Peyer's patch (tissue), 4 donors: ENCODE measurements at regions not wholly inside any gene's neighbourhood (a gene's known extent, or its start where the extent isn't known, plus 50 kb on each side); places are given as distances from the start of the nearest gene placed in this dataset.

ENCODE experiments used
- DNase-seq, 3 donors: peaks; one replicate each; pipeline ENCODE4 v3.0.0-alpha.2; 2017 to 2019
- H3K27ac ChIP-seq, 4 donors: fragments of 200-600 bp; sonication (generic); one replicate each; pipeline ENCODE4 v1.5.1; 2016 to 2019
- H3K27me3 ChIP-seq, 2 donors: fragments of 200-600 bp; sonication (generic); one replicate each; pipeline ENCODE4 v1.5.1; 2019
- H3K36me3 ChIP-seq, 3 donors: fragments of 200-600 bp; sonication (generic); one replicate each; pipeline ENCODE4 v1.5.1; 2016 to 2019
- H3K4me1 ChIP-seq, 4 donors: fragments of 200-600 bp; sonication (generic); one replicate each; pipeline ENCODE4 v1.5.1; 2016 to 2019
- H3K4me3 ChIP-seq, 4 donors: fragments of 200-600 bp; sonication (generic); 1 replicate in 3 of 4; 2 replicates in 1 of 4; pipeline ENCODE4 v1.5.1; 2016 to 2019; ENCODE audit warnings: mild to moderate bottlenecking in 1 of 4
- H3K9me3 ChIP-seq, 4 donors: fragments of 200-600 bp; sonication (generic); one replicate each; pipeline ENCODE4 v1.5.1; 2016 to 2019; ENCODE audit warnings: mild to moderate bottlenecking in 1 of 4
- POLR2A ChIP-seq, 2 donors: fragments of 450-650 bp; IDR thresholded peaks; one replicate each; pipeline ENCODE4 v1.5.1; 2017; ENCODE audit warnings: antibody characterized with exemption in 2 of 2, mild to moderate bottlenecking in 2 of 2, moderate library complexity in 2 of 2
- TF ChIP-seq, protein P1 (sequence below), 6 experiments: fragments of 450-650 bp in 4 of 6; fragments of 200-600 bp in 2 of 6; sonication (generic) in 1 of 6; IDR thresholded peaks; one replicate each; pipeline ENCODE4 v1.5.1; 2017 to 2019; ENCODE audit warnings: antibody characterized with exemption in 6 of 6, mild to moderate bottlenecking in 3 of 6, moderate library complexity in 1 of 6

DNA sequence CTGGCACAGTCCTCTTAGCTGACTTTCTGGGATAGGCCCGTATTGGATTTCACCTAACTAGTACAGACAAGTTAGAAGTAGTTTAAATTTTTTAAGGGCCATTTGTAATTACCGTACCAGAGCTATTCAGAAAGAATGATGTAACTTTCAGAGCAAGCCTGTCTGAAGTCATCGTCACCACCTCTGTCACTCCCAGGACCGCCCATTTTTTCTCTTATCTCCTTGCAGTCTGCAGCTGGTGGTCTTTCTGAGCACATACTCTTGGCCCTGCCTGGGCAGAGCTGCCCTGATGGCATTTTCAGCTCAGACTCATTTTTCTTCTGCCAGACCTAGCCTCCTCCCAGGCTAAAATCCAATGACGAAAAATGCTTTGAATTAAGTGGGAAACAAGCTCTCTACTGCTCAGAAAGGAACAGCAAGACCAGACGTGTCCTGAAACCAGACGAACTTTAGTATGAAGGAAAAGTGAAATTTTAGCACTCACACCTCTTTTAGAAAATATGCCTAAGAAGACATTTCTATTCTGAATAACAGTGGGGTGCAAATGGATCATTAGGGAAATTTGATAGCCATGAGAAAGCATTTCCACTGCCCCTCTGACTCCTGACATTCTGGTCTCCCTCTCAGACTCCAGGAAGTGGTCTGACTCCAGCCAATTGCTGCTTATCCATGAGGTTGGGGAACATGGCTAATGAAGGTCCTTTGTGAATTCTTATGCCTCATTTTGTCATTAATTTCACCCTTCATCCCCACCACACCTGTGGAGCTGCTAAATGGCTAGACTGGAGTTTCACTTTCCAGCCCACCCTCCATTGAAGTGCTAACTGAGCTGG, 162.4 kb upstream of the GYPA start:
- no peaks in the 10 kb centered on the region for H3K4me1 ChIP-seq
- H3K36me3 ChIP-seq: no peaks in the 10 kb centered on the region
- no peak overlapping the region for H3K27ac ChIP-seq
- DNase-seq: no peak
- TF ChIP-seq POLR2A (IDR thresholded peaks at IDR 0.05): no peak
- TF ChIP-seq, protein P1, sequence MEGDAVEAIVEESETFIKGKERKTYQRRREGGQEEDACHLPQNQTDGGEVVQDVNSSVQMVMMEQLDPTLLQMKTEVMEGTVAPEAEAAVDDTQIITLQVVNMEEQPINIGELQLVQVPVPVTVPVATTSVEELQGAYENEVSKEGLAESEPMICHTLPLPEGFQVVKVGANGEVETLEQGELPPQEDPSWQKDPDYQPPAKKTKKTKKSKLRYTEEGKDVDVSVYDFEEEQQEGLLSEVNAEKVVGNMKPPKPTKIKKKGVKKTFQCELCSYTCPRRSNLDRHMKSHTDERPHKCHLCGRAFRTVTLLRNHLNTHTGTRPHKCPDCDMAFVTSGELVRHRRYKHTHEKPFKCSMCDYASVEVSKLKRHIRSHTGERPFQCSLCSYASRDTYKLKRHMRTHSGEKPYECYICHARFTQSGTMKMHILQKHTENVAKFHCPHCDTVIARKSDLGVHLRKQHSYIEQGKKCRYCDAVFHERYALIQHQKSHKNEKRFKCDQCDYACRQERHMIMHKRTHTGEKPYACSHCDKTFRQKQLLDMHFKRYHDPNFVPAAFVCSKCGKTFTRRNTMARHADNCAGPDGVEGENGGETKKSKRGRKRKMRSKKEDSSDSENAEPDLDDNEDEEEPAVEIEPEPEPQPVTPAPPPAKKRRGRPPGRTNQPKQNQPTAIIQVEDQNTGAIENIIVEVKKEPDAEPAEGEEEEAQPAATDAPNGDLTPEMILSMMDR (IDR thresholded peaks at IDR 0.05): no peak
- no peaks in the 10 kb centered on the region for H3K27me3 ChIP-seq
- no peaks in the 10 kb centered on the region for H3K9me3 ChIP-seq
- no peak overlapping the region for H3K4me3 ChIP-seq

DNA sequence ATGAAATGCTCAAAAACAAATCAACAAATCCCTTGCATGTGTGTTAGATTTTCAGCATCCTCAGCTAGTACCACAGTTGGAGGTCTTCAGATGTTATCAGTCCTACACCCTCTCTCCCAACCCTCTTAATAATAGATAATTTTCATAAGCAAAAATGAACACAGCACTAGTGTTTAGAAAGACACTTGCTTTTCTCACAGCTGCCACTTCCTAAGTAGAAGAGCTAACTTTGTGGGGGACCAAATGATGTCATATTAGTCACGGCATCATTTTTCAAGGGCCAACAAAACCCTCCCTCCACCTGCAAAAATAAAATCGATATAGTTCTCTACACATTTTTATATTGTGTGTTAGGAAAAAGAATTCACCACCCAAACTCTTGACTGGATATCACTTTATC, 163.5 kb upstream of the GYPA start:
- DNase-seq: no peak
- Histone ChIP-seq H3K4me1 (no peaks in the 10 kb centered on the region), H3K36me3 (no peaks in the 10 kb centered on the region), H3K27me3 (no peaks in the 10 kb centered on the region), H3K4me3 (no peak overlapping the region), H3K9me3 (no peaks in the 10 kb centered on the region), H3K27ac (no peak overlapping the region)
- TF ChIP-seq, protein P1 (IDR thresholded peaks at IDR 0.05): no peak
- no peak for TF ChIP-seq POLR2A (IDR thresholded peaks at IDR 0.05)

DNA sequence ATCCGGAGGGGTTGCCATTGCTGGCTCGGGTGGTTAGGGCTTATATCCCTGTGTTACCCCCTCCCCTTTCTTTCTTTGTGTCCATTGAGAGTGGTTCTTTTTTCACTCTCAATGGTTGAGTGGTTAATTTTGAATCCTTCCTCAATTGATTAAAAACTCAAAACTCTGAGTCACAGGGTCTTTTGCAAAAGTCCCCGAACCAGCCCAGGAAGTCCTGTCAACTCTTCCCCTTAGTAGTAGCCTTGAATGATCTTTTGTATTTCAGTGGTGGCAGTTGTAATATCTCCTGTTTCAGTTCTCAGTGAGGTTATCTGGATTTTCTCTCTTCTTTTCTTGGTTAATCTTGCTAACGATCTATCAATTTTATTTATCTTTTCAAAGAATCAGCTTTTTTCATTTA, 170.0 kb upstream of the GYPA start:
- Histone ChIP-seq H3K36me3 (no peaks in the 10 kb centered on the region), H3K4me3 (no peak overlapping the region), H3K27ac (no peak overlapping the region), H3K27me3 (no peaks in the 10 kb centered on the region), H3K9me3 (peaks cover 0 to 11% (median 0%) of the 10 kb centered on the region in 4 donors), H3K4me1 (no peaks in the 10 kb centered on the region)
- TF ChIP-seq, protein P1 (IDR thresholded peaks at IDR 0.05): no peak
- no peak for TF ChIP-seq POLR2A (IDR thresholded peaks at IDR 0.05)
- DNase-seq: no peak

DNA sequence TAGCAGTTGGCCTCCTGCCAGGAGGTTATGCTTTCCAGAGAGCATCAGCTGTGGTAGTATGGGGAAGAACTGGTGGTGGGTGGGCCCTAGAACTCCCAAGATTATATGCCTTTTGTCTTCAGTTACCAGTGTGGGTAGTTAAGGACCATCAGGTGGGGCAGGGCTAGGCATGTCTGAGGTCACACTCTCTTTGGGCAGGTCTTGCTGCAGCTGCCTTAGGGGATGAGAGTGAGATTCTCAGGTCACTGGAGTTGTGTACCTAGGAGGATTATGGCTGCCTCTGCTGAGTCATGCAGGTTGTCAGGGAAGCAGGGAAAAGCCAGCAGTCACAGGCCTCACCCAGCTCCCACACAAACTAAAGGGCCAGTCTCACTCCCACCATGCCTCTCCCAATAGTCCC, 172.9 kb upstream of the GYPA start:
- H3K27ac ChIP-seq: no peak overlapping the region
- no peak for TF ChIP-seq POLR2A (IDR thresholded peaks at IDR 0.05)
- TF ChIP-seq, protein P1 (IDR thresholded peaks at IDR 0.05): no peak
- peaks cover 0 to 11% (median 0%) of the 10 kb centered on the region in 4 donors for H3K9me3 ChIP-seq
- H3K36me3 ChIP-seq: no peaks in the 10 kb centered on the region
- no peaks in the 10 kb centered on the region for H3K4me1 ChIP-seq
- H3K4me3 ChIP-seq: no peak overlapping the region
- no peaks in the 10 kb centered on the region for H3K27me3 ChIP-seq
- no peak for DNase-seq

DNA sequence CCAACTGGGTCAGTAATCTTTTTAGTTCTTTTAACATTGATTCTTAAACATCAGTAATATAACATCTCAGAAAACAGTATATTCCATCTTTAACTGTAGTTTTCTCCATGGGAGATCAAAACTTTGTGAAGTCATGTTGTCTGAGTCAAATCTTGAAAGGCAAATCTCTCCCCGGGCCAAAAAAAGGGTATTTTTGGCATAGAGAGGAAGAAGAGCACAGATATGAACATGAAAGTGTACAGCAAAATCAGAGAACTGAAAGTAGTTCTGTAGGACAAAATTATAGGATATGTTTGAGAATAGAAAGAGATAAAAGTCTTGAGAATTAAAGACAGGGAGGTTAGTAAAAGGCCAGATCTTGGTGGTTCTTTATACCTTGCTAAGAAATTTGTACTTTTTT, 176.4 kb upstream of the GYPA start:
- Histone ChIP-seq H3K9me3 (peaks cover 0 to 11% (median 0%) of the 10 kb centered on the region in 4 donors), H3K36me3 (no peaks in the 10 kb centered on the region), H3K4me3 (no peak overlapping the region), H3K27me3 (no peaks in the 10 kb centered on the region), H3K4me1 (no peaks in the 10 kb centered on the region), H3K27ac (no peak overlapping the region)
- TF ChIP-seq, protein P1 (IDR thresholded peaks at IDR 0.05): no peak
- no peak for TF ChIP-seq POLR2A (IDR thresholded peaks at IDR 0.05)
- no peak for DNase-seq
